Central memory CD8-positive, alpha-beta T cell (primary cell): ENCODE measurements at regions not wholly inside any gene's neighbourhood (a gene's known extent, or its start where the extent isn't known, plus 50 kb on each side); places are given as distances from the start of the nearest gene placed in this dataset.

Source experiments
- ATAC-seq: fragments of 150-1000 bp; cut with Tn5 transposase; replicated peaks from 2 replicates; pipeline ENCODE4 v1.10.0; 2022; ENCODE audit warnings: mild to moderate bottlenecking, moderate FRiP score, moderate number of reproducible peaks; ENCODE audit not compliant: poor library complexity, severe bottlenecking; ENCODE audit errors: extremely low read depth
- DNase-seq, 2 donors: peaks; one replicate each; pipeline ENCODE4 v3.0.0; 2021; ENCODE audit warnings: low spot score in 2 of 2
- H3K27ac Mint-ChIP-seq: one replicate; pipeline ENCODE4 v1.8.0; 2022; ENCODE audit warnings: low read depth, mild to moderate bottlenecking, moderate library complexity, mixed read lengths
- H3K27me3 Mint-ChIP-seq: one replicate; pipeline ENCODE4 v1.8.0; 2022; ENCODE audit warnings: mixed read lengths
- H3K36me3 Mint-ChIP-seq: one replicate; pipeline ENCODE4 v1.8.0; 2022; ENCODE audit warnings: mild to moderate bottlenecking, moderate library complexity, mixed read lengths; ENCODE audit not compliant: insufficient read depth
- H3K4me1 Mint-ChIP-seq: one replicate; pipeline ENCODE4 v1.8.0; 2022; ENCODE audit warnings: mixed read lengths
- H3K4me3 Mint-ChIP-seq: one replicate; pipeline ENCODE4 v1.8.0; 2022; ENCODE audit warnings: mild to moderate bottlenecking, moderate library complexity, mixed read lengths
- H3K9me3 Mint-ChIP-seq: one replicate; pipeline ENCODE4 v1.8.0; 2022; ENCODE audit warnings: mixed read lengths

- ATAC-seq (no peak), DNase-seq (no peak)
- Mint-ChIP-seq H3K4me1 (no peaks in the 10 kb centered on the region), H3K27me3 (no peaks in the 10 kb centered on the region), H3K36me3 (no peaks in the 10 kb centered on the region), H3K9me3 (peaks cover 17% of the 10 kb centered on the region), H3K27ac (no peak overlapping the region), H3K4me3 (no peak overlapping the region)
These were observed 139.7 kb downstream of the SLITRK6 start for GRCh38 chr13:85659493-85659892.

GRCh38 chr13:85657942-85658341, 141.3 kb downstream of the SLITRK6 start:
- H3K36me3 Mint-ChIP-seq: no peaks in the 10 kb centered on the region
- no peaks in the 10 kb centered on the region for H3K27me3 Mint-ChIP-seq
- no peak for ATAC-seq
- DNase-seq: no peak
- H3K9me3 Mint-ChIP-seq: peaks cover 17% of the 10 kb centered on the region
- H3K4me1 Mint-ChIP-seq: no peaks in the 10 kb centered on the region
- H3K27ac Mint-ChIP-seq: no peak overlapping the region
- no peak overlapping the region for H3K4me3 Mint-ChIP-seq

GRCh38 chr13:85655040-85655439, 144.2 kb downstream of the SLITRK6 start:
- Mint-ChIP-seq H3K9me3 (peaks cover 7% of the 10 kb centered on the region), H3K27me3 (no peaks in the 10 kb centered on the region), H3K4me3 (no peak overlapping the region), H3K27ac (no peak overlapping the region), H3K36me3 (no peaks in the 10 kb centered on the region), H3K4me1 (no peaks in the 10 kb centered on the region)
- ATAC-seq (no peak), DNase-seq (no peak)

GRCh38 chr13:85654227-85654626, 145.0 kb downstream of the SLITRK6 start:
- Mint-ChIP-seq H3K27ac (no peak overlapping the region), H3K27me3 (no peaks in the 10 kb centered on the region), H3K9me3 (peaks cover 7% of the 10 kb centered on the region), H3K4me3 (no peak overlapping the region), H3K4me1 (no peaks in the 10 kb centered on the region), H3K36me3 (no peaks in the 10 kb centered on the region)
- no peak for ATAC-seq
- DNase-seq: no peak

GRCh38 chr13:85653681-85654080, 145.5 kb downstream of the SLITRK6 start:
- no peak for DNase-seq
- H3K27ac Mint-ChIP-seq: no peak overlapping the region
- no peaks in the 10 kb centered on the region for H3K36me3 Mint-ChIP-seq
- H3K4me1 Mint-ChIP-seq: no peaks in the 10 kb centered on the region
- no peak for ATAC-seq
- peaks cover 7% of the 10 kb centered on the region for H3K9me3 Mint-ChIP-seq
- H3K27me3 Mint-ChIP-seq: no peaks in the 10 kb centered on the region
- H3K4me3 Mint-ChIP-seq: no peak overlapping the region

- no peak for ATAC-seq
- Mint-ChIP-seq H3K27me3 (no peaks in the 10 kb centered on the region), H3K4me3 (no peak overlapping the region), H3K27ac (no peak overlapping the region), H3K9me3 (peaks cover 9% of the 10 kb centered on the region), H3K4me1 (no peaks in the 10 kb centered on the region), H3K36me3 (no peaks in the 10 kb centered on the region)
- no peak for DNase-seq
These were observed 146.7 kb downstream of the SLITRK6 start for GRCh38 chr13:85652491-85652890.

- Mint-ChIP-seq H3K9me3 (peaks cover 5% of the 10 kb centered on the region), H3K4me1 (no peaks in the 10 kb centered on the region), H3K27ac (no peak overlapping the region), H3K36me3 (no peaks in the 10 kb centered on the region), H3K4me3 (no peak overlapping the region), H3K27me3 (no peaks in the 10 kb centered on the region)
- ATAC-seq: no peak
- DNase-seq: no peak
These were observed 147.8 kb downstream of the SLITRK6 start for GRCh38 chr13:85651440-85651839.

- Mint-ChIP-seq H3K9me3 (peaks cover 5% of the 10 kb centered on the region), H3K4me3 (no peak overlapping the region), H3K4me1 (no peaks in the 10 kb centered on the region), H3K36me3 (no peaks in the 10 kb centered on the region), H3K27ac (no peak overlapping the region), H3K27me3 (no peaks in the 10 kb centered on the region)
- DNase-seq: no peak
- ATAC-seq: no peak
These were observed 148.6 kb downstream of the SLITRK6 start for GRCh38 chr13:85650613-85651012.

GRCh38 chr13:85640727-85641126, 158.5 kb downstream of the SLITRK6 start:
- ATAC-seq (no peak), DNase-seq (no peak)
- Mint-ChIP-seq H3K9me3 (peaks cover 17% of the 10 kb centered on the region), H3K27me3 (no peaks in the 10 kb centered on the region), H3K36me3 (no peaks in the 10 kb centered on the region), H3K4me1 (no peaks in the 10 kb centered on the region), H3K4me3 (no peak overlapping the region), H3K27ac (no peak overlapping the region)

- H3K27ac Mint-ChIP-seq: no peak overlapping the region
- H3K4me3 Mint-ChIP-seq: no peak overlapping the region
- H3K9me3 Mint-ChIP-seq: peaks cover 17% of the 10 kb centered on the region
- no peaks in the 10 kb centered on the region for H3K4me1 Mint-ChIP-seq
- H3K36me3 Mint-ChIP-seq: no peaks in the 10 kb centered on the region
- H3K27me3 Mint-ChIP-seq: no peaks in the 10 kb centered on the region
- DNase-seq (no peak), ATAC-seq (no peak)
These were observed 160.3 kb downstream of the SLITRK6 start for GRCh38 chr13:85638815-85639393.

- Mint-ChIP-seq H3K4me1 (no peaks in the 10 kb centered on the region), H3K4me3 (no peak overlapping the region), H3K9me3 (peaks cover 17% of the 10 kb centered on the region), H3K36me3 (no peaks in the 10 kb centered on the region), H3K27me3 (no peaks in the 10 kb centered on the region), H3K27ac (no peak overlapping the region)
- DNase-seq: no peak
- no peak for ATAC-seq
These were observed 161.0 kb downstream of the SLITRK6 start for GRCh38 chr13:85638265-85638664.

GRCh38 chr13:85632526-85633195, 166.6 kb downstream of the SLITRK6 start:
- no peaks in the 10 kb centered on the region for H3K36me3 Mint-ChIP-seq
- no peak for DNase-seq
- peaks cover 12% of the 10 kb centered on the region for H3K9me3 Mint-ChIP-seq
- H3K27me3 Mint-ChIP-seq: no peaks in the 10 kb centered on the region
- H3K4me3 Mint-ChIP-seq: no peak overlapping the region
- no peak overlapping the region for H3K27ac Mint-ChIP-seq
- no peak for ATAC-seq
- no peaks in the 10 kb centered on the region for H3K4me1 Mint-ChIP-seq

- no peak for ATAC-seq
- H3K36me3 Mint-ChIP-seq: no peaks in the 10 kb centered on the region
- no peaks in the 10 kb centered on the region for H3K4me1 Mint-ChIP-seq
- H3K9me3 Mint-ChIP-seq: peaks cover 12% of the 10 kb centered on the region
- H3K27me3 Mint-ChIP-seq: no peaks in the 10 kb centered on the region
- H3K27ac Mint-ChIP-seq: no peak overlapping the region
- no peak for DNase-seq
- H3K4me3 Mint-ChIP-seq: no peak overlapping the region
These were observed 167.4 kb downstream of the SLITRK6 start for GRCh38 chr13:85631801-85632200.
